Prostate gland (tissue), 2 donors: ENCODE measurements at regions not wholly inside any gene's neighbourhood (a gene's known extent, or its start where the extent isn't known, plus 50 kb on each side); places are given as distances from the start of the nearest gene placed in this dataset.

Source experiments
- CTCF ChIP-seq, 4 experiments: fragments of 200-600 bp in 2 of 4; fragments of 450-650 bp in 2 of 4; sonication (generic) in 2 of 4; IDR thresholded peaks; 1 replicate in 3 of 4; 2 replicates in 1 of 4; pipeline ENCODE4 v1.5.1; 2016 to 2019; ENCODE audit warnings: antibody characterized with exemption in 4 of 4, mild to moderate bottlenecking in 2 of 4, moderate library complexity in 2 of 4
- POLR2A ChIP-seq: fragments of 450-650 bp; IDR thresholded peaks from one replicate; pipeline ENCODE4 v1.6.1; 2016; ENCODE audit warnings: antibody characterized with exemption, mild to moderate bottlenecking
- POLR2AphosphoS5 ChIP-seq: sonication (generic); formaldehyde crosslinking; IDR thresholded peaks from one replicate; pipeline ENCODE4 v1.6.1; 2017; ENCODE audit warnings: antibody characterized with exemption

GRCh38 chr4:104010722-104011121 lies 290.9 kb upstream of the TACR3 start:
- TF ChIP-seq CTCF (IDR thresholded peaks at IDR 0.05) (no peak), POLR2A (no peak), POLR2AphosphoS5 (no peak)
